ENCODE measurements at regions not wholly inside any gene's neighbourhood (a gene's known extent, or its start where the extent isn't known, plus 50 kb on each side); places are given as distances from the start of the nearest gene placed in this dataset.

GRCh38 chr5:75885849-75886596 is 168.8 kb upstream of the POC5 start:
- Mint-ChIP-seq H3K9me3 (no peaks in the 10 kb centered on the region; a peak in 2 of 5 replicates), H3K27ac (no peak overlapping the region; a peak in 3 of 7 replicates), H3K36me3 (ENCODE audit: insufficient read depth in 1 of 3, low read depth in 3 of 3) (no peaks in the 10 kb centered on the region), H3K4me1 (no peaks in the 10 kb centered on the region), H3K4me3 (no peak overlapping the region), H3K27me3 (ENCODE audit: low read depth) (no peaks in the 10 kb centered on the region)
- Histone ChIP-seq H3K9ac (ENCODE audit: extremely low read depth, insufficient read length, low read length) (no peak overlapping the region), H3K4me1 (ENCODE audit: insufficient read depth, low read length) (no peaks in the 10 kb centered on the region), H2BK5ac (ENCODE audit: insufficient read length, low read length) (no peak overlapping the region), H3K79me2 (ENCODE audit: insufficient read depth, low read length) (no peaks in the 10 kb centered on the region), H4K91ac (ENCODE audit: insufficient read length, low read depth, low read length) (no peak overlapping the region), H3K27me3 (ENCODE audit: insufficient read depth, low read length) (no peaks in the 10 kb centered on the region), H3K23ac (ENCODE audit: insufficient read length, low read depth, low read length) (no peak overlapping the region), H3K18ac (ENCODE audit: insufficient read length, low read depth, low read length) (no peak overlapping the region), H4K5ac (ENCODE audit: insufficient read length, low read depth, low read length) (no peak overlapping the region), H2BK120ac (ENCODE audit: low read depth, low read length, poor library complexity, severe bottlenecking) (no peak overlapping the region), H3K4me2 (ENCODE audit: insufficient read depth, insufficient read length, low read length) (no peak overlapping the region), H3K23me2 (ENCODE audit: insufficient read length, low read depth, low read length, poor library complexity, severe bottlenecking) (no peaks in the 10 kb centered on the region), H3K79me1 (ENCODE audit: insufficient read depth, low read depth, low read length, poor library complexity, severe bottlenecking) (no peaks in the 10 kb centered on the region), H2BK20ac (ENCODE audit: low read depth, low read length, poor library complexity, severe bottlenecking) (no peak overlapping the region), H2BK15ac (ENCODE audit: low read depth, low read length) (no peak overlapping the region), H3T11ph (ENCODE audit: low read length) (no peak overlapping the region), H2BK12ac (ENCODE audit: insufficient read length, low read depth, low read length) (no peak overlapping the region), H3K27ac (ENCODE audit: insufficient read length, low read depth, low read length) (no peak overlapping the region), H3K4ac (ENCODE audit: low read depth, low read length) (no peak overlapping the region), H3K9me3 (ENCODE audit: control insufficient read depth, low read depth, low read length) (no peaks in the 10 kb centered on the region), H4K8ac (replicated peaks; ENCODE audit: insufficient read length, low read depth, low read length) (no peak overlapping the region), H3K56ac (ENCODE audit: insufficient read length, low read depth, low read length) (no peak overlapping the region), H3K14ac (ENCODE audit: insufficient read depth, low read length) (no peak overlapping the region), H2AK5ac (ENCODE audit: insufficient read length, low read length) (no peak overlapping the region), H4K20me1 (ENCODE audit: control insufficient read depth, insufficient read depth, insufficient read length) (no peaks in the 10 kb centered on the region), H2AFZ (ENCODE audit: low read length) (no peak overlapping the region)
- DNase-seq: peak; percentile 45
- peak; percentile 64 for TF ChIP-seq CTCF (conservative IDR thresholded peaks at IDR 0.05)
- no CpG with 5 or more reads among the region's 2 CpGs for WGBS (ENCODE audit: extremely low coverage, insufficient read length, low lambda C conversion rate)

Measured in H9 (cell line).